HG03280 (cell line): ENCODE measurements at regions not wholly inside any gene's neighbourhood (a gene's known extent, or its start where the extent isn't known, plus 50 kb on each side); places are given as distances from the start of the nearest gene placed in this dataset.

ENCODE experiments used
- ATAC-seq: cut with Tn5 transposase; IDR thresholded peaks from one replicate; pipeline ENCODE4 v1.9.1; 2021; ENCODE audit warnings: mild to moderate bottlenecking, moderate library complexity; ENCODE audit not compliant: unreplicated experiment

GRCh38 chr5:125298746-125299379 lies 552.4 kb upstream of the ZNF608 start:
- no peak for ATAC-seq

GRCh38 chr5:125301711-125302110 lies 555.3 kb upstream of the ZNF608 start:
- ATAC-seq: no peak

- no peak for ATAC-seq
Observed at GRCh38 chr5:125302577-125302976, 556.1 kb upstream of the ZNF608 start.

DNA sequence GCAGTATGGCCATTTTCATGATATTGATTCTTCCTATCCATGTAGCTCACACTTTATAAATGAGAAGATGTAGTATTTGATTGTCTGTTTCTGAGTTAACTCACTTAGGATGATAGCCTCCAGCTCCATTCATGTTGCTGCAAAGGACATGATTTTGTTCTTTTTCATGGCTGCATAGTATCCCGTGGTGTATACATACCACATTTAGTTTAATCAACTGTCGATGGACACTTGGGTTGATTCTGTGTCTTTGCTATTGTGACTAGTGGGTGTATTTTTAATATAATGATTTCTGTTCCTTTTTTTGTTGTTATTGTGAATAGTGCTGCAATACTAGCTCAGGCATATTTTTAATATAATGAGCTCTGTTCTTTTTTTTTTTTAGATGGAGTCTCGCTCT lies 560.3 kb upstream of the ZNF608 start:
- ATAC-seq: no peak

DNA sequence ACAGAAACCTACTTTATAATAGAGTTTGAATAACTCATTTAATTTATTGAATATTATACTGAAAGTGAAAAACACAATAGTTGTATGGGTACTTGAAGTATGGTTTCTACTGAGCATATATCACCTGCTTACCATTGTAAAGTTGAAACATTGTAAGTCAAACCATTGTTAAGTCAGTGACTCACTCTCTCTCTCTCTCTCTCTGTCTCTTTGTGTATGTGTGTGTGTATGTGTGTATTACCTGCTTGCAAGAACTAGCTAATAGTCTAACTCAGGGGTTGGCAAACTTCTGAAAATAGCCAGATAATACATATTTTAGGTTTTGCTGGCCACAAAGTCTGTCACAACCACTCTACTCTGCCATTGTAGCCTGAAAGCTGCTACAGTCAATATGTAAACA lies 564.3 kb upstream of the ZNF608 start:
- ATAC-seq: no peak

DNA sequence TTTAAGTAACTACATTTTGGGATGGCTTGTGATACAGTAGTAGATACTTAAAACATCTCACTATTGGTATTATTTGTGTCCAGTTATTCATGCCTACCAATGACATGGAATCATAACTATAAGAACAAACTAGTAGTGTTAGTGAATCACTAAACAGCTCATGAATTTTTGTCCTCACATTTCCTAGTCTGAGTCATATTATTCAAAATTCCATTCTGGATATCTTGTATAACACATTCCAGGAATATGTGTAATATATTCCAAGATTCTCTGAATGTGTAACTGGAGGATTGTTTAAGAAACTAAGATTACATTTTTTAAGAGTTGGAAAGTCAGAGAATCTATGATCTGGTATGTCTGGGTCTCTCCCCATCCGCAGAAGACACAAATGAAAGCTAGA lies 565.3 kb upstream of the ZNF608 start:
- ATAC-seq: no peak

GRCh38 chr5:125313555-125313954 lies 567.1 kb upstream of the ZNF608 start:
- no peak for ATAC-seq

DNA sequence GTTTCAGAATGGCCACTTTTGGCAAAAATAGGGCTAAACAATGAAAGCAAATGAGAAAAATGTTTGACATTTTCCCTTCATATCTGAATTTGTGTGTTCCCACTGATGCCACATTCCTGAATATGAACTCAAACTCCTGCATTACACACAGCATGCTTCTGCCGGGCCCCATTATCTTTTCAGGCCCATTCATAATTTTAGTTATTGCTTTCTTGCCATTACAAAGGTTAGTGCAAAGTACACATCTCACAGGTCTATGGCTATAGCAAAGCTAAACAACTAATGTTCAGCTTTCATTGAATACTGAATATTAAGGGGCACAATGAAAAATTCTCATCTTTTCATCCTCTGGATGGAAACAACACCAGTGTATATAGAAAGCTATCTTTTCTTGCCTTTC lies 568.9 kb upstream of the ZNF608 start:
- no peak for ATAC-seq

- no peak for ATAC-seq
Observed at GRCh38 chr5:125316391-125316790, 570.0 kb upstream of the ZNF608 start.

DNA sequence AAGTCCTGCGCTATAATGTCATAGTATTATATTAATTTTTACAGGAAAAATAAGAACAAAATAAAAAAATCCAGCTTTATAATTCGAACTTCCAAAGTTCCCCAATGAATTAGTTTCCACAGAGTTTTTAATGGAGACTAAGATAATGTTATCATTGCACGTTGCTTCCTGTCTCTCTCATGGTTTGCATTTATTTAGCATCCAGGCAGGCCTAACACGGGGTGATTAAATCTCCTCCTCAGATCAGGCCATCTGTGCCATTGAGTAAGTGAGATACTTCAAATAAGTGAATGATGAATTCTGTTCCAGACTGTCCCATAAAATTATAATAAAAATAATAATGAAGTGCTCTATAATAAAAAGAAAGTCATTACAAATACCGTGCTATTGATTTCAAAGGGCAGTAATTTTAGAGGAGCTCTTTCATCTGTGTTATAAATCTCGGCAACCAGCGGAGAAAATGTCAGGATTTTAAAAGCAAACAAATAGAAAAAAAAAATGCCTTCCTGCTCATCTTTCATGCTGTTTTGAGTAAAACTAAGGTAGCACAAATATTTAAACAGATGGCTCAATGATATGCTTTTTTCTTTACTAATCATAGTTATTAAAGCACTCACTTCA lies 570.6 kb upstream of the ZNF608 start:
- ATAC-seq: no peak

- ATAC-seq: no peak
Observed at GRCh38 chr5:125317536-125317995, 571.1 kb upstream of the ZNF608 start.

GRCh38 chr5:125321654-125322053 lies 575.2 kb upstream of the ZNF608 start:
- ATAC-seq: no peak

- no peak for ATAC-seq
Observed at GRCh38 chr5:125323613-125324012, 577.2 kb upstream of the ZNF608 start.

- no peak for ATAC-seq
Observed at GRCh38 chr5:125325488-125326149, 579.2 kb upstream of the ZNF608 start.

GRCh38 chr5:125326150-125326510 lies 579.7 kb upstream of the ZNF608 start:
- ATAC-seq: no peak

DNA sequence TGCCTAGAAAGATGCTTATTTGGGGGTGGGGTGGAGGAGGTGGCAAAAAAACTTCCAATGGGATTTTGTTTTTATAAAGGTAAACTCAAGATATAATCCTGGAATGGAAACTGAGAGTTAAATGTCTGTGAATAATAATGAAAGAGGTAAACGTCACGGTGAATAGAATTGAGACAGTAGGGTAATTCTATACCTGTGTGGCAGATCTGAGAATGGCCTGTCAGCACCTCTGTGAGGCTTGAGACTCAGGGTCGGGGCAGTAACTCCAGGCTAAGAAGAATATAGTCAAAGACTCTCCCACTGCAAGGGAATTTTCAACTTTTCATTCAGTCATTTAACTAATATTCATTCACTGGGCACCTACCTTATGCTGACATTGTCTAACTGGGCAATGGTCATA lies 581.2 kb upstream of the ZNF608 start:
- no peak for ATAC-seq

DNA sequence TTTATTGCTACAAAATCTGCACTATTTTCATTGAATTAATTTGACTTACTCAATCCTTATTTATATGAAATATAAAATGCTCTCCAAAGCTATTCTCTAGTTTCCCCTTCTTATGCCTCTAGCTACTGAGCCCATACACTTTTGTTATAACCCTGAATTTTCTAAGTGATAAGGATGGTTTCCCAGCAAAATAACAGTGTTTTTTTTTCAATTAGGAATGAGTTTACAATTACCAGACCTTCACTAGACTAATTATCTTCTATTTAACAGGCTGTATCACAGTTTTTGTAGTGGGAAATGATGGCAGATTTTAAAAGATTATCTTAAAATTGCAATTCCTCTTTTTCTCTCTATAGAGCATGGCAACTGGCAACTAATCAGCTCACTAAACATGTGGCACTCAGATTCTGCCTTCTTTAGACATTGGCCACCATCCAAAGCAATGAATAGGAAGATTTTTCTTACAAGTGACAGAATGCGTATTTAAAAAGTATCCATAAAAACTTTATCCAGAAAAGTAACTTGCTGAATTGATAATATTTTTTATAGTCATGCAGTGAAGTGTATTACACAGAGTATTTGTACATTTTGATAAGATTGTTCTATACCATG lies 585.7 kb upstream of the ZNF608 start:
- no peak for ATAC-seq

DNA sequence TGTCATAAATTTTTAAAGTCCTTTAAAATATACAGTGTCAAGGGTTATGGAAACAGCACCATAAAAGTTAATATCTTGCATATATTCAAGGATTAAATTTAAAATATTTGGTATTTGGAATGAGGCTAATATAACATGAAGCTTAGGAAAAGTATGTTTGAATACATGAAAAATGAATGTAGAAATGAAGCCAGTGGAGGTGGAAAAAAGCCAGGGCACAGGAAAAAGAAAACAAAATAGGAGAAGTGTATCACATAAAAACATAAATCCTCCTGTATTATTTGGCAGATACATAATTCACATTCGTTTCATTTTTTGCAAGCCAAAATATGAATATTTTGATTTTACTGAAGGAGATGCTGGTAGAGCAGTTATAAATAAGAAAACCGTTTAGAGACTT lies 587.0 kb upstream of the ZNF608 start:
- ATAC-seq: no peak

GRCh38 chr5:125336401-125336800 lies 590.0 kb upstream of the ZNF608 start:
- ATAC-seq: no peak

- ATAC-seq: no peak
Observed at GRCh38 chr5:125337294-125337693, 590.9 kb upstream of the ZNF608 start.

DNA sequence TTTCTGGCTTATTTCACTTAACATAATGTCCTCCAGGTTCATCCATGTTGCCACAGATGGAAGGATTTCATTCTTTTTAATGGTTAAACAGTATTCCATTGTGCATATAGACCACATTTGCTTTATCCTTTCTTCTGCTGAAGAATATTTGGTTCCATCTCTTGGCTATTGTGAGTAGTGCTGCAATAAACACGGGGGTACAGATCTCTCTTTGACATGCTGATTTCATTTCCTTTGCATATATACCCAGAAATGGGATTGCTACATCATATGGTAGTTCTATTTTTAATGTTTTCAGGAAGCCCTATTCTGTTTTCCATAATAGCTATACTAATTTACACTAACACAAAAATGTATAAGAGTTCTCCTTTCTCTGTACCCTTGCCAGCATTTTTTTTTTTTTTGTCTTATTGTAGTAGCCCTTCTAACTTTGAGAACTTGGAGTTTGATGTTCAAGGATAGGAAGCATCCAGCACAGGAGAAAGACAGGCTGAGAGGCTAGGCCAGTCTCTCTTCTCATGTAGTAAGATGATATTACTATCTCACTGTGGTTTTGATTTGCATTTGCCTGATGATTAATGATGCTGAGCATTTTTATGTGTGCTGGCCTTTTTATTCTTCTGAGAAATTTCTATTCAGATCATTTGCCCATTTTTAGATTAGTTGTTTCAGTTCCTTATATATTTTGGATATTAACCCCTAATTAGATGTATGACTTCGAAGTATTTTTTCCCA lies 592.2 kb upstream of the ZNF608 start:
- no peak for ATAC-seq
